Endothelial cell of umbilical vein (primary cell): ENCODE measurements at regions not wholly inside any gene's neighbourhood (a gene's known extent, or its start where the extent isn't known, plus 50 kb on each side); places are given as distances from the start of the nearest gene placed in this dataset.

Experiments
- EZH2 ChIP-seq: IDR thresholded peaks from 2 replicates; pipeline ENCODE4 v1.6.1; 2012; ENCODE audit warnings: borderline replicate concordance, low read depth, mild to moderate bottlenecking, moderate library complexity, low read length, inconsistent platforms; ENCODE audit not compliant: severe bottlenecking
- POLR2A ChIP-seq: IDR thresholded peaks from 2 replicates; pipeline ENCODE4 v1.6.1; 2012; ENCODE audit warnings: low read depth, mild to moderate bottlenecking, control low read depth, low read length
- POLR2AphosphoS5 ChIP-seq: IDR thresholded peaks from 2 replicates; pipeline ENCODE4 v1.6.1; 2012; ENCODE audit warnings: low read depth, mild to moderate bottlenecking, control low read depth, low read length, moderate library complexity; ENCODE audit not compliant: insufficient read depth
- TF ChIP-seq, protein P1 (sequence below), 2 donors: IDR thresholded peaks; 1 replicate in 1 of 2; 2 replicates in 1 of 2; pipeline ENCODE4 v1.5.1; 2011; ENCODE audit warnings: low read length in 2 of 2, mild to moderate bottlenecking in 2 of 2, moderate library complexity in 2 of 2, control low read depth in 1 of 2, inconsistent platforms in 1 of 2, low read depth in 1 of 2; ENCODE audit not compliant: insufficient read depth in 1 of 2; ENCODE audit errors: extremely low read depth in 1 of 2
- TF ChIP-seq, protein P2 (sequence below): IDR thresholded peaks from 2 replicates; pipeline ENCODE4 v1.6.1; 2011; ENCODE audit not compliant: insufficient read depth, insufficient read length

DNA sequence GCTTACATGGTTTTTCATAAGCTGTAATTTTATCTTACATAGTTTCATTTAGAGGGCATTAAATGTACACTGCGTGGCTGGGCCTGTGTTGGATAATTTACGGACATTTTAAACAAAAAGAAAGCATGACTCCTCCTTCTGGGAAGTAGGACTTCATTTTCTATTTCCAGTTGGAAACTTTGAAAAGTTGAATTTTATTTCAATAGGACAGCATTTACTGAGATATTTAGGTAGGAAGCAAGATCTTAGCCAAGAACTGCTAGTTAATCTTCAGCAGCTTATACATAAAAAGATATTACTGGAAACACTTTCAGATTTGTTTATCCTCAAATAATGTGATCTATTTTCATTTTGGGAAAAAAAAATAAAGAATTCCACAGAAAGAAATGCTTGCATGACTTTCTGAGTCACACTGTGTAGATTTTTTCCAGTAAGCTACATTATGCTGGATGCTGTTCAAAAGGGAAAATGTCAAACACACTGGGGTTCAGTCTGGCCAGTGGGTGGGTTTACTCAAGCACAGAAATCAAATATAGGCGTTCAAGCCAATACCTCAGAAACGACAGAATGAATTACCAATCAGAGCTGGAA is 239.4 kb upstream of the KRR1 start:
- TF ChIP-seq, protein P1, sequence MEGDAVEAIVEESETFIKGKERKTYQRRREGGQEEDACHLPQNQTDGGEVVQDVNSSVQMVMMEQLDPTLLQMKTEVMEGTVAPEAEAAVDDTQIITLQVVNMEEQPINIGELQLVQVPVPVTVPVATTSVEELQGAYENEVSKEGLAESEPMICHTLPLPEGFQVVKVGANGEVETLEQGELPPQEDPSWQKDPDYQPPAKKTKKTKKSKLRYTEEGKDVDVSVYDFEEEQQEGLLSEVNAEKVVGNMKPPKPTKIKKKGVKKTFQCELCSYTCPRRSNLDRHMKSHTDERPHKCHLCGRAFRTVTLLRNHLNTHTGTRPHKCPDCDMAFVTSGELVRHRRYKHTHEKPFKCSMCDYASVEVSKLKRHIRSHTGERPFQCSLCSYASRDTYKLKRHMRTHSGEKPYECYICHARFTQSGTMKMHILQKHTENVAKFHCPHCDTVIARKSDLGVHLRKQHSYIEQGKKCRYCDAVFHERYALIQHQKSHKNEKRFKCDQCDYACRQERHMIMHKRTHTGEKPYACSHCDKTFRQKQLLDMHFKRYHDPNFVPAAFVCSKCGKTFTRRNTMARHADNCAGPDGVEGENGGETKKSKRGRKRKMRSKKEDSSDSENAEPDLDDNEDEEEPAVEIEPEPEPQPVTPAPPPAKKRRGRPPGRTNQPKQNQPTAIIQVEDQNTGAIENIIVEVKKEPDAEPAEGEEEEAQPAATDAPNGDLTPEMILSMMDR (IDR thresholded peaks at IDR 0.05; ENCODE audit: extremely low read depth in 1 of 2, insufficient read depth in 1 of 2, low read depth in 1 of 2, low read length in 2 of 2), result no peak
- TF ChIP-seq EZH2, result no peak
- TF ChIP-seq POLR2AphosphoS5, result no peak
- TF ChIP-seq, protein P2, sequence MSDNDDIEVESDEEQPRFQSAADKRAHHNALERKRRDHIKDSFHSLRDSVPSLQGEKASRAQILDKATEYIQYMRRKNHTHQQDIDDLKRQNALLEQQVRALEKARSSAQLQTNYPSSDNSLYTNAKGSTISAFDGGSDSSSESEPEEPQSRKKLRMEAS, result no peak
- no peak for TF ChIP-seq POLR2A
